Neutrophil (primary cell): ENCODE measurements at regions not wholly inside any gene's neighbourhood (a gene's known extent, or its start where the extent isn't known, plus 50 kb on each side); places are given as distances from the start of the nearest gene placed in this dataset.

ENCODE experiments used
- H3K27ac ChIP-seq: fragments of 200-600 bp; sonication (generic); 2 replicates; pipeline ENCODE4 v1.5.1; 2016; ENCODE audit warnings: mild to moderate bottlenecking, moderate library complexity
- H3K27me3 ChIP-seq: fragments of 200-600 bp; sonication (generic); 2 replicates; pipeline ENCODE4 v1.6.0; 2016; ENCODE audit warnings: mild to moderate bottlenecking
- H3K36me3 ChIP-seq: fragments of 200-600 bp; sonication (generic); 2 replicates; pipeline ENCODE4 v1.5.1; 2017
- H3K4me1 ChIP-seq, 2 experiments: fragments of 200-600 bp in 1 of 2; sonication (generic) in 1 of 2; 1 replicate in 1 of 2; 2 replicates in 1 of 2; pipeline versions ENCODE4 v1.5.1 to v1.6.1; 2013 to 2016; ENCODE audit warnings: low read depth in 1 of 2, low read length in 1 of 2, mild to moderate bottlenecking in 1 of 2, moderate library complexity in 1 of 2; ENCODE audit not compliant: control insufficient read depth in 1 of 2, insufficient read depth in 1 of 2
- H3K4me3 ChIP-seq, 2 experiments: fragments of 200-600 bp in 1 of 2; sonication (generic) in 1 of 2; 1 replicate in 1 of 2; 2 replicates in 1 of 2; pipeline ENCODE4 v1.5.1; 2013 to 2016; ENCODE audit warnings: low read depth in 1 of 2, low read length in 1 of 2, mild to moderate bottlenecking in 1 of 2, moderate library complexity in 1 of 2
- H3K9me3 ChIP-seq: fragments of 200-600 bp; sonication (generic); 2 replicates; pipeline ENCODE4 v1.5.1; 2016
- TF ChIP-seq, protein P1 (sequence below): fragments of 200-600 bp; sonication (generic); IDR thresholded peaks from 2 replicates; pipeline ENCODE4 v1.5.1; 2016; ENCODE audit warnings: antibody characterized with exemption

DNA sequence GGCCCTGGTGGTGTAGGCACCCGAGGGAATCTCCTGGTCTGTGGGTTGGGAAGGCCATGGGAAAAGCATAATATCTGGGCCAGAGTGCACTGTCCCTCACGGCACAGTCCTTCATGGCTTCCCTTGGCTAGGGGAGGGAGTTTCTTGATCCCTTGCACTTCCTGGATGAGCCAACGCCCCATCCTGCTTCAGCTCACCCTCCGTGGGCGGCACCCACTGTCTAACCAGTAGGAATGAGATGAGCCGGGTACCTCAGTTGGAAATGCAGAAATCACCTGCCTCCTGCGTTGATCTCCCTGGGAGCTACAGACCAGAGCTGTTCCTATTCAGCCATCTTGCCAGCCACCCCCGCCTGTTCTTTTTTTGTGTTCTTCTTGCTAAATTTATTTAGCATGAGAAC lies 134.4 kb downstream of the LEPR start:
- H3K4me1 ChIP-seq = no peaks in the 10 kb centered on the region
- no peak overlapping the region for H3K4me3 ChIP-seq
- H3K9me3 ChIP-seq = no peaks in the 10 kb centered on the region
- no peak overlapping the region for H3K27ac ChIP-seq
- H3K36me3 ChIP-seq = no peaks in the 10 kb centered on the region
- TF ChIP-seq, protein P1, sequence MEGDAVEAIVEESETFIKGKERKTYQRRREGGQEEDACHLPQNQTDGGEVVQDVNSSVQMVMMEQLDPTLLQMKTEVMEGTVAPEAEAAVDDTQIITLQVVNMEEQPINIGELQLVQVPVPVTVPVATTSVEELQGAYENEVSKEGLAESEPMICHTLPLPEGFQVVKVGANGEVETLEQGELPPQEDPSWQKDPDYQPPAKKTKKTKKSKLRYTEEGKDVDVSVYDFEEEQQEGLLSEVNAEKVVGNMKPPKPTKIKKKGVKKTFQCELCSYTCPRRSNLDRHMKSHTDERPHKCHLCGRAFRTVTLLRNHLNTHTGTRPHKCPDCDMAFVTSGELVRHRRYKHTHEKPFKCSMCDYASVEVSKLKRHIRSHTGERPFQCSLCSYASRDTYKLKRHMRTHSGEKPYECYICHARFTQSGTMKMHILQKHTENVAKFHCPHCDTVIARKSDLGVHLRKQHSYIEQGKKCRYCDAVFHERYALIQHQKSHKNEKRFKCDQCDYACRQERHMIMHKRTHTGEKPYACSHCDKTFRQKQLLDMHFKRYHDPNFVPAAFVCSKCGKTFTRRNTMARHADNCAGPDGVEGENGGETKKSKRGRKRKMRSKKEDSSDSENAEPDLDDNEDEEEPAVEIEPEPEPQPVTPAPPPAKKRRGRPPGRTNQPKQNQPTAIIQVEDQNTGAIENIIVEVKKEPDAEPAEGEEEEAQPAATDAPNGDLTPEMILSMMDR = no peak
- no peaks in the 10 kb centered on the region for H3K27me3 ChIP-seq

DNA sequence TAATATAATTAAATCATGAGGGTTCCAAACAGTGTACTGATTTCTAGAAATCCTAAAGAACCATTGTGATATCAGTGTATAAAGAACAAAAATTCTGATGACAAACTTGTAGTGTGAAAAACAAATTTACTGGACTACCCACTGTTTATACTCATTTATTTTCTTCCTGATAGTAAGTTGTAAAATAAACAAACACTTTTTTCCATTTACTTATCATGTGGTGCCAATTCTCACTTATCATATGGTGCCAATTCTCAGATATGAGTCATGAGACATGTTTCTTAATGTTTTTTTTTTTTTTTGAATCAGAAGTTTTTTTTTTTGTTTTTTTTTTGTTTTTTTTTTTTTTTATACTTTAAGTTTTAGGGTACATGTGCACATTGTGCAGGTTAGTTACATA lies 137.7 kb downstream of the LEPR start:
- Histone ChIP-seq H3K27ac (no peak overlapping the region), H3K36me3 (no peaks in the 10 kb centered on the region), H3K9me3 (no peaks in the 10 kb centered on the region), H3K4me1 (no peaks in the 10 kb centered on the region), H3K27me3 (no peaks in the 10 kb centered on the region), H3K4me3 (no peak overlapping the region)
- TF ChIP-seq, protein P1 = no peak

DNA sequence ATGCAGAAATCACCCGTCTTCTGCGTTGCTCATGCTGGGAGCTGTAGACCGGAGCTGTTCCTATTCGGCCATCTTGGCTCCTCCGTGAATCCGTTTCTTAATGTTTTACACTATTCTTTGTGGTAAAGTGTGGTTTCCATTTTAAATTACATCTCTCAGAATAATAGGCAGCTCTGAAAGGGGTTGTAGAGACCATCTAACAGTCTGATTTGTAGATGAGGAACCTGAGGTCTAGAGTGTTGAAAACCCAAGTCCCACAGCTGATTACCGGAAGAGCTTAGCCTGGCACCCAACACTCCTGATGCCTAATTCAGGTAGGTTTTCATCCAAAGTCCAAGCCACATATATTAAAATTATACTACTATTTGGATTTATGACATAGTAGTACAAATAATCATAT lies 144.0 kb downstream of the LEPR start:
- H3K36me3 ChIP-seq = no peaks in the 10 kb centered on the region

GRCh38 chr1:65568285-65568684 lies 147.8 kb downstream of the LEPR start:
- TF ChIP-seq, protein P1 = no peak
- no peaks in the 10 kb centered on the region for H3K27me3 ChIP-seq
- no peaks in the 10 kb centered on the region for H3K36me3 ChIP-seq

More for the DNA sequence above, 144.0 kb downstream of the LEPR start:
- H3K27me3 ChIP-seq = no peaks in the 10 kb centered on the region
- TF ChIP-seq, protein P1 = no peak
- H3K9me3 ChIP-seq = no peaks in the 10 kb centered on the region
- H3K4me1 ChIP-seq = no peaks in the 10 kb centered on the region
- no peak overlapping the region for H3K27ac ChIP-seq
- H3K4me3 ChIP-seq = no peak overlapping the region

GRCh38 chr1:65572701-65573421 lies 152.4 kb downstream of the LEPR start:
- Histone ChIP-seq H3K9me3 (no peaks in the 10 kb centered on the region), H3K27ac (no peak overlapping the region), H3K4me1 (no peaks in the 10 kb centered on the region), H3K27me3 (no peaks in the 10 kb centered on the region), H3K4me3 (no peak overlapping the region), H3K36me3 (no peaks in the 10 kb centered on the region)
- TF ChIP-seq, protein P1 = no peak

More at GRCh38 chr1:65568285-65568684, 147.8 kb downstream of the LEPR start:
- Histone ChIP-seq H3K9me3 (no peaks in the 10 kb centered on the region), H3K27ac (no peak overlapping the region), H3K4me1 (no peaks in the 10 kb centered on the region), H3K4me3 (no peak overlapping the region)
